GM18951 (cell line): ENCODE measurements at regions not wholly inside any gene's neighbourhood (a gene's known extent, or its start where the extent isn't known, plus 50 kb on each side); places are given as distances from the start of the nearest gene placed in this dataset.
"Not testable (repeated sequence)": the region's sequence is repeated elsewhere in the genome, so short reads cannot be mapped to it uniquely, and the experiment has no call there.

ENCODE experiments used
- POLR2A ChIP-seq: IDR thresholded peaks from 4 replicates; pipeline ENCODE4 v1.6.1; 2011; ENCODE audit warnings: mild to moderate bottlenecking; ENCODE audit not compliant: insufficient read length, insufficient read depth; ENCODE audit errors: extremely low read depth
- in situ Hi-C: fragments of 300-500 bp; cut with MboI; formaldehyde crosslinking; loops from one replicate; pipeline ENCODE4 v1.12.0; 2022; ENCODE audit warnings: low sequenced_read_pairs, mixed read lengths, inconsistent platforms; ENCODE audit not compliant: unreplicated experiment

- TF ChIP-seq POLR2A, result no peak
- in situ Hi-C loops, result no loop called here
Observed at GRCh38 chr9:86997156-86997555, 49.9 kb upstream of the GAS1 start.

GRCh38 chr9:86997951-86998350, 50.6 kb upstream of the GAS1 start:
- no peak for TF ChIP-seq POLR2A
- in situ Hi-C loops, result no loop called here

- TF ChIP-seq POLR2A, result no peak
- in situ Hi-C loops, result no loop called here
Observed at GRCh38 chr9:87002517-87002916, 55.2 kb upstream of the GAS1 start.

GRCh38 chr9:87004016-87004415, 56.7 kb upstream of the GAS1 start:
- in situ Hi-C loops, result no loop called here
- no peak for TF ChIP-seq POLR2A

- in situ Hi-C loops, result no loop called here
- no peak for TF ChIP-seq POLR2A
Observed at GRCh38 chr9:87006956-87007355, 59.6 kb upstream of the GAS1 start.

GRCh38 chr9:87007711-87008366, 60.5 kb upstream of the GAS1 start:
- in situ Hi-C loops, result no loop called here

GRCh38 chr9:87008667-87009066, 61.4 kb upstream of the GAS1 start:
- in situ Hi-C loops, result no loop called here
- TF ChIP-seq POLR2A, result no peak

More at GRCh38 chr9:87007711-87008366, 60.5 kb upstream of the GAS1 start:
- TF ChIP-seq POLR2A, result no peak

GRCh38 chr9:87010626-87011025, 63.3 kb upstream of the GAS1 start:
- TF ChIP-seq POLR2A, result no peak
- in situ Hi-C loops, result no loop called here

- no peak for TF ChIP-seq POLR2A
- in situ Hi-C loops, result no loop called here
Observed at GRCh38 chr9:87011551-87011950, 64.2 kb upstream of the GAS1 start.

GRCh38 chr9:87013490-87013889, 66.2 kb upstream of the GAS1 start:
- in situ Hi-C loops, result no loop called here
- no peak for TF ChIP-seq POLR2A

GRCh38 chr9:87014436-87014835, 67.1 kb upstream of the GAS1 start:
- in situ Hi-C loops, result no loop called here
- no peak for TF ChIP-seq POLR2A

- TF ChIP-seq POLR2A, result no peak
- in situ Hi-C loops, result no loop called here
Observed at GRCh38 chr9:87016681-87017080, 69.4 kb upstream of the GAS1 start.

GRCh38 chr9:87020169-87020950, 73.1 kb upstream of the GAS1 start:
- TF ChIP-seq POLR2A, result no peak
- in situ Hi-C loops, result no loop called here

GRCh38 chr9:87022178-87022577, 74.9 kb upstream of the GAS1 start:
- in situ Hi-C loops, result no loop called here
- TF ChIP-seq POLR2A, result no peak

GRCh38 chr9:87026204-87026603, 78.9 kb upstream of the GAS1 start:
- TF ChIP-seq POLR2A, result no peak

GRCh38 chr9:87028836-87029235, 81.5 kb upstream of the GAS1 start:
- in situ Hi-C loops, result not testable (repeated sequence)

More at GRCh38 chr9:87026204-87026603, 78.9 kb upstream of the GAS1 start:
- in situ Hi-C loops, result no loop called here
